ENCODE measurements at regions not wholly inside any gene's neighbourhood (a gene's known extent, or its start where the extent isn't known, plus 50 kb on each side); places are given as distances from the start of the nearest gene placed in this dataset.
A peak's percentile ranks its signal among the peaks of the same experiment; 100 is the strongest.

GRCh38 chr4:12293906-12294525 is 865.3 kb upstream of the HS3ST1 start:
- Histone ChIP-seq H3K4me3 (ENCODE audit: low read depth, low read length) (no peak overlapping the region), H3K27ac (no peak overlapping the region), H3K27me3 (replicated peaks) (no peaks in the 10 kb centered on the region), H3K36me3 (replicated peaks) (no peaks in the 10 kb centered on the region)
- in situ Hi-C loops (cut with HindIII; ENCODE audit: low pct_ligation_motif_present, low sequenced_read_pairs): no loop called here
- TF ChIP-seq CTCF (IDR thresholded peaks at IDR 0.05; ENCODE audit: low read depth, low read length, missing control alignments): no peak
- no peak for DNase-seq

- in situ Hi-C loops (cut with HindIII; ENCODE audit: low pct_ligation_motif_present, low sequenced_read_pairs): no loop called here
Measured at GRCh38 chr4:12286351-12286750, 857.7 kb upstream of the HS3ST1 start.

GRCh38 chr4:12270546-12270945 is 841.9 kb upstream of the HS3ST1 start:
- peak; percentile 0 for DNase-seq
- no peaks in the 10 kb centered on the region for H3K27me3 ChIP-seq (replicated peaks)
- H3K27ac ChIP-seq: no peak overlapping the region
- H3K4me3 ChIP-seq (ENCODE audit: low read depth, low read length): no peak overlapping the region
- no peaks in the 10 kb centered on the region for H3K36me3 ChIP-seq (replicated peaks)
- in situ Hi-C loops (cut with HindIII; ENCODE audit: low pct_ligation_motif_present, low sequenced_read_pairs): no loop called here
- TF ChIP-seq CTCF (IDR thresholded peaks at IDR 0.05; ENCODE audit: low read depth, low read length, missing control alignments): no peak

More at GRCh38 chr4:12286351-12286750, 857.7 kb upstream of the HS3ST1 start:
- Histone ChIP-seq H3K4me3 (ENCODE audit: low read depth, low read length) (no peak overlapping the region), H3K27me3 (replicated peaks) (no peaks in the 10 kb centered on the region), H3K36me3 (replicated peaks) (no peaks in the 10 kb centered on the region), H3K27ac (no peak overlapping the region)
- no peak for TF ChIP-seq CTCF (IDR thresholded peaks at IDR 0.05; ENCODE audit: low read depth, low read length, missing control alignments)
- no peak for DNase-seq

GRCh38 chr4:12265554-12265953 is 836.9 kb upstream of the HS3ST1 start:
- no peak for DNase-seq
- in situ Hi-C loops (cut with HindIII; ENCODE audit: low pct_ligation_motif_present, low sequenced_read_pairs): no loop called here
- no peak for TF ChIP-seq CTCF (IDR thresholded peaks at IDR 0.05; ENCODE audit: low read depth, low read length, missing control alignments)

GRCh38 chr4:12260453-12260852 is 831.8 kb upstream of the HS3ST1 start:
- DNase-seq: no peak
- no peaks in the 10 kb centered on the region for H3K36me3 ChIP-seq (replicated peaks)
- no peak for TF ChIP-seq CTCF (IDR thresholded peaks at IDR 0.05; ENCODE audit: low read depth, low read length, missing control alignments)
- H3K4me3 ChIP-seq (ENCODE audit: low read depth, low read length): no peak overlapping the region
- no peaks in the 10 kb centered on the region for H3K27me3 ChIP-seq (replicated peaks)
- H3K27ac ChIP-seq: no peak overlapping the region
- in situ Hi-C loops (cut with HindIII; ENCODE audit: low pct_ligation_motif_present, low sequenced_read_pairs): no loop called here

More at GRCh38 chr4:12265554-12265953, 836.9 kb upstream of the HS3ST1 start:
- no peaks in the 10 kb centered on the region for H3K27me3 ChIP-seq (replicated peaks)
- no peaks in the 10 kb centered on the region for H3K36me3 ChIP-seq (replicated peaks)
- H3K27ac ChIP-seq: no peak overlapping the region
- H3K4me3 ChIP-seq (ENCODE audit: low read depth, low read length): no peak overlapping the region

- in situ Hi-C loops (cut with HindIII; ENCODE audit: low pct_ligation_motif_present, low sequenced_read_pairs): no loop called here
- Histone ChIP-seq H3K27ac (no peak overlapping the region), H3K36me3 (replicated peaks) (no peaks in the 10 kb centered on the region), H3K4me3 (ENCODE audit: low read depth, low read length) (no peak overlapping the region), H3K27me3 (replicated peaks) (no peaks in the 10 kb centered on the region)
- no peak for TF ChIP-seq CTCF (IDR thresholded peaks at IDR 0.05; ENCODE audit: low read depth, low read length, missing control alignments)
- no peak for DNase-seq
Measured at GRCh38 chr4:12244973-12245372, 816.3 kb upstream of the HS3ST1 start.
